Glutamatergic neuron (in vitro differentiated cells): ENCODE measurements at regions not wholly inside any gene's neighbourhood (a gene's known extent, or its start where the extent isn't known, plus 50 kb on each side); places are given as distances from the start of the nearest gene placed in this dataset.

ENCODE experiments used
- DNase-seq: peaks from one replicate; pipeline ENCODE4 v3.0.0; 2022
- H3K27ac Mint-ChIP-seq: one replicate; pipeline ENCODE4 v1.8.0; 2020; ENCODE audit warnings: mild to moderate bottlenecking, mixed read lengths, inconsistent platforms; ENCODE audit not compliant: unreplicated experiment
- H3K27me3 Mint-ChIP-seq: one replicate; pipeline ENCODE4 v1.8.0; 2020; ENCODE audit warnings: mild to moderate bottlenecking, moderate library complexity, mixed read lengths, inconsistent platforms; ENCODE audit not compliant: unreplicated experiment
- H3K36me3 Mint-ChIP-seq: one replicate; pipeline ENCODE4 v1.8.0; 2020; ENCODE audit warnings: mild to moderate bottlenecking, mixed read lengths, inconsistent platforms; ENCODE audit not compliant: unreplicated experiment
- H3K4me1 Mint-ChIP-seq: one replicate; pipeline ENCODE4 v1.8.0; 2020; ENCODE audit warnings: mild to moderate bottlenecking, low read depth, mixed read lengths, inconsistent platforms; ENCODE audit not compliant: unreplicated experiment
- H3K4me3 Mint-ChIP-seq: one replicate; pipeline ENCODE4 v1.8.0; 2020; ENCODE audit warnings: mild to moderate bottlenecking, mixed read lengths, inconsistent platforms; ENCODE audit not compliant: unreplicated experiment
- H3K9me3 Mint-ChIP-seq: one replicate; pipeline ENCODE4 v1.8.0; 2020; ENCODE audit warnings: mild to moderate bottlenecking, moderate library complexity, mixed read lengths, inconsistent platforms; ENCODE audit not compliant: unreplicated experiment
- TF ChIP-seq, protein P1 (sequence below): fragments of 200-600 bp; sonication (generic); IDR thresholded peaks from one replicate; pipeline ENCODE4 v1.5.0; 2021; ENCODE audit not compliant: partially characterized antibody, unreplicated experiment

DNA sequence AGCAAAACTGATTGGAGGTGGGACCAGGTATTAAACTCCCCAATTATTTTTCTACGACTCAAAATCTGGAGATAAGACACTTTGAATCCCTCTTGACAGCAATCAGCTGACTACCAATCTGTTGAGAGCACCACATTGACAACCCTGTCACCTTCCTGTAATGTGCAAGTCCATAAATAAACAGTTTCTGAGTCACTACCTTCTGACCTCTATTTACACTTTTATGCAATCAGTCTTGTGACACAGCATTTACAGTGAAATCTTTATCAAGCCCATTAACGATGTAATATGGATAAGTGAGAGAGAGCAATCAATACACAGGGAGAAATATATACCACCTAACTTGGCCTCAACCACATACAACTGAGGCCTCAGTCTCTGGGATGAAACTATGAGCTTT, 283.7 kb upstream of the ANO5 start:
- Mint-ChIP-seq H3K27ac (no peak overlapping the region), H3K27me3 (no peaks in the 10 kb centered on the region), H3K36me3 (no peaks in the 10 kb centered on the region), H3K4me1 (no peaks in the 10 kb centered on the region), H3K4me3 (no peak overlapping the region), H3K9me3 (no peaks in the 10 kb centered on the region)
- DNase-seq: no peak
- TF ChIP-seq, protein P1, sequence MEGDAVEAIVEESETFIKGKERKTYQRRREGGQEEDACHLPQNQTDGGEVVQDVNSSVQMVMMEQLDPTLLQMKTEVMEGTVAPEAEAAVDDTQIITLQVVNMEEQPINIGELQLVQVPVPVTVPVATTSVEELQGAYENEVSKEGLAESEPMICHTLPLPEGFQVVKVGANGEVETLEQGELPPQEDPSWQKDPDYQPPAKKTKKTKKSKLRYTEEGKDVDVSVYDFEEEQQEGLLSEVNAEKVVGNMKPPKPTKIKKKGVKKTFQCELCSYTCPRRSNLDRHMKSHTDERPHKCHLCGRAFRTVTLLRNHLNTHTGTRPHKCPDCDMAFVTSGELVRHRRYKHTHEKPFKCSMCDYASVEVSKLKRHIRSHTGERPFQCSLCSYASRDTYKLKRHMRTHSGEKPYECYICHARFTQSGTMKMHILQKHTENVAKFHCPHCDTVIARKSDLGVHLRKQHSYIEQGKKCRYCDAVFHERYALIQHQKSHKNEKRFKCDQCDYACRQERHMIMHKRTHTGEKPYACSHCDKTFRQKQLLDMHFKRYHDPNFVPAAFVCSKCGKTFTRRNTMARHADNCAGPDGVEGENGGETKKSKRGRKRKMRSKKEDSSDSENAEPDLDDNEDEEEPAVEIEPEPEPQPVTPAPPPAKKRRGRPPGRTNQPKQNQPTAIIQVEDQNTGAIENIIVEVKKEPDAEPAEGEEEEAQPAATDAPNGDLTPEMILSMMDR: no peak

DNA sequence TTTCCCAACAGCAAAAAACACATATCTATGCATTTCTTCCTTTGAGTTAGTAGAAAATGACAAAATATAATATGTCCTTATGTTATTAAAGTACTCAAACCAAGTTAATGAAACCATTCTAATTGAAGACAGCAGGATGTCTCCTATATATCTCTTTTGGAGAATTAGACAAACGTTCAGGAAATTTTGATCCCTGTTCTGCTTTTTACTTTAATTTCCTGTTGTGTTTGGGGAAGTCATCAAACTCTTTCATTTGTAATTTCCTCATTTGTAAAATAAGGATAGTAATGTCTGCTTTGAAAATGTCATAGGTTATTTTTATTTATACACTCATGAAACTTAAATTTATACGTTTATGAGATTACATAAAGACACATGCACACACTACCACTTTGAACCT, 281.8 kb upstream of the ANO5 start:
- H3K36me3 Mint-ChIP-seq: no peaks in the 10 kb centered on the region
- TF ChIP-seq, protein P1: no peak
- H3K27me3 Mint-ChIP-seq: no peaks in the 10 kb centered on the region
- no peak overlapping the region for H3K27ac Mint-ChIP-seq
- no peak overlapping the region for H3K4me3 Mint-ChIP-seq
- H3K4me1 Mint-ChIP-seq: no peaks in the 10 kb centered on the region
- no peaks in the 10 kb centered on the region for H3K9me3 Mint-ChIP-seq
- no peak for DNase-seq

DNA sequence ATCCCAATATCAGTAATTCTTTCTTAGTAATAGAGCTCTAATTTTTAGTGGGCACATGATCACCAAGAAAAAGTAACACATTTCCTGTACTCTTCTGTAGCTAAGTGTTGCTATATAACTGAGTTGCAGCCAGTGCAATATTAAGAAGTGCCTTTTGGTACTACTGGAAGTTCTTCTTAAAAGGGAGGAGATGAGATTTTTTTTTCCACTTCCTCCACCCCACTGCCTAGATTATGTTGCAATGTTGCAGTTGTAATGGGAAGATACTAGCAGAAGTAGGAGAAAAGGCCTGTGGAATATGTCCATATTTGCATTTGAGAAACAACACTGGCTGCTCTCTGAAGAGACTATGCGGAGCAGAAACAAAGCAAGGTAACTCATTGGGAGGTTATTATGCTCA, 280.6 kb upstream of the ANO5 start:
- no peak overlapping the region for H3K27ac Mint-ChIP-seq

DNA sequence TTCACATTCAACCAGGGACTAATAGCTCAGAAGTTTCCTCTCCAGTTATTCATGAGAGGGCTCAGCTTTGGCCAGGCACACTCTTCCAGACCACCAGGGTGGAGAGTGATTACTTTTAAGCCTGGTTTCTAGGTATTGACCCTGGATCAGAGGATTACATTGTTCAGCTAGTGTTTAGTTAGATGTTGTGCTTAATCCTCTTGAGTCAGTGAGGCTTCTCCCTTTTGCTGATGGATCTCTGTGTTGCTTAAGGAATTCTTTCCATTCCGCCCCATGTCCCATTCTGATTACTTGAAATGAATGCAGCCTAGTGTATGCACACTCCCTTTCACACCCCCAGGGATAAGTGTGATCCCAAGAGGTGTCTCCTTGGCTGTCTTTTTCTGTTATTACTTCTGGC, 271.7 kb upstream of the ANO5 start:
- H3K36me3 Mint-ChIP-seq: no peaks in the 10 kb centered on the region
- no peaks in the 10 kb centered on the region for H3K27me3 Mint-ChIP-seq
- no peak overlapping the region for H3K4me3 Mint-ChIP-seq
- H3K9me3 Mint-ChIP-seq: no peaks in the 10 kb centered on the region
- no peak overlapping the region for H3K27ac Mint-ChIP-seq
- no peaks in the 10 kb centered on the region for H3K4me1 Mint-ChIP-seq
- TF ChIP-seq, protein P1: no peak
- no peak for DNase-seq

More for the DNA sequence above, 280.6 kb upstream of the ANO5 start:
- Mint-ChIP-seq H3K9me3 (no peaks in the 10 kb centered on the region), H3K4me3 (no peak overlapping the region), H3K36me3 (no peaks in the 10 kb centered on the region), H3K4me1 (no peaks in the 10 kb centered on the region), H3K27me3 (no peaks in the 10 kb centered on the region)
- TF ChIP-seq, protein P1: no peak
- no peak for DNase-seq

DNA sequence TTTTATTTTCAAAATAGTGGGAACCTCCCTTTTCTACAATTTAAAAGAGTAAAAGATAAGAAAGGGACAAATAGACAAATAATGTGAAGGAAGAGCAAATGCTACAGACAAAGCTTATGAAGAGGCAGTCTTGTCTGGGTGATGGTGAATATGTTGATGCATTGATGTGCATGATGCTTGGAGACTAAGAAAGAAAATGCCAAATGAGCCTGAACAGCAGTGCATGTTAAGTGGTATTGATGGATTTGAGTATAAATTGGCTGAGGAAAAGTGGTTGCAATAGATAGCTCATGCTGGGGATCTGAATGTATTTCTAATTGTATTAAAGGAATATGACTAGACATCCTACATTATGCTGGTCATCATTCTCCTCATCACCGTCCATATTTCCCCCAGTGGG, 268.6 kb upstream of the ANO5 start:
- Mint-ChIP-seq H3K36me3 (no peaks in the 10 kb centered on the region), H3K4me3 (no peak overlapping the region), H3K4me1 (peaks cover 3% of the 10 kb centered on the region), H3K27me3 (no peaks in the 10 kb centered on the region), H3K27ac (peak overlapping the region; percentile 49), H3K9me3 (no peaks in the 10 kb centered on the region)
- TF ChIP-seq, protein P1: no peak
- no peak for DNase-seq
